ENCODE measurements at regions not wholly inside any gene's neighbourhood (a gene's known extent, or its start where the extent isn't known, plus 50 kb on each side); places are given as distances from the start of the nearest gene placed in this dataset.

DNA sequence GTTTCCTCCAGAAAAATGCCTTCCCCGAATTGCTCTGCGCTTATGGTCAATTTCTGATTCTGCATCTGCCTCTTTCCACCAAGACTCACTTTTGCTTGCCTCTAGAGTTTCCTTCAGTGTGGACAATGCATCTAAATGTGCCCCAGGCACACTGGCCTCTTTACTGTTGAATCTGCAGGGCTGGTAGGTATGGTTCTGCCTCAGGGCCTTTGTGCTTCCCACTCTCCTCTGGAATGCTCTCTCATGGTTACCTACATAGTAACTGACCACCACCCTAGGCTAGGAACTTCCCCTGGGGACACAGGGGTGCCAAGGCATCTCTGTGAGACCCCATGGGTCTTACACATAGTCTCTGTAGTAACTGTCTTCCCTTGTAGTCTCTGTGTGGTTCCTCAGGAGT lies 1258.6 kb downstream of the CDH12 start:
- Histone ChIP-seq H3K4me1 (no peaks in the 10 kb centered on the region), H3K36me3 (no peaks in the 10 kb centered on the region), H3K27ac (no peak overlapping the region), H3K4me3 (no peak overlapping the region), H3K27me3 (no peaks in the 10 kb centered on the region), H3K9me3 (no peaks in the 10 kb centered on the region)
- no peak for TF ChIP-seq POLR2AphosphoS5 (IDR thresholded peaks at IDR 0.05)
- TF ChIP-seq POLR2A (IDR thresholded peaks at IDR 0.05), result no peak
- TF ChIP-seq, protein P1, sequence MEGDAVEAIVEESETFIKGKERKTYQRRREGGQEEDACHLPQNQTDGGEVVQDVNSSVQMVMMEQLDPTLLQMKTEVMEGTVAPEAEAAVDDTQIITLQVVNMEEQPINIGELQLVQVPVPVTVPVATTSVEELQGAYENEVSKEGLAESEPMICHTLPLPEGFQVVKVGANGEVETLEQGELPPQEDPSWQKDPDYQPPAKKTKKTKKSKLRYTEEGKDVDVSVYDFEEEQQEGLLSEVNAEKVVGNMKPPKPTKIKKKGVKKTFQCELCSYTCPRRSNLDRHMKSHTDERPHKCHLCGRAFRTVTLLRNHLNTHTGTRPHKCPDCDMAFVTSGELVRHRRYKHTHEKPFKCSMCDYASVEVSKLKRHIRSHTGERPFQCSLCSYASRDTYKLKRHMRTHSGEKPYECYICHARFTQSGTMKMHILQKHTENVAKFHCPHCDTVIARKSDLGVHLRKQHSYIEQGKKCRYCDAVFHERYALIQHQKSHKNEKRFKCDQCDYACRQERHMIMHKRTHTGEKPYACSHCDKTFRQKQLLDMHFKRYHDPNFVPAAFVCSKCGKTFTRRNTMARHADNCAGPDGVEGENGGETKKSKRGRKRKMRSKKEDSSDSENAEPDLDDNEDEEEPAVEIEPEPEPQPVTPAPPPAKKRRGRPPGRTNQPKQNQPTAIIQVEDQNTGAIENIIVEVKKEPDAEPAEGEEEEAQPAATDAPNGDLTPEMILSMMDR (IDR thresholded peaks at IDR 0.05), result no peak
- no peak for TF ChIP-seq EP300 (IDR thresholded peaks at IDR 0.05)
- WGBS, 2 donors (ENCODE audit: low coverage in 1 of 2), result 100% methylated on average over 2 of the region's 2 CpGs; no CpG with 5 or more reads in 1 of the 2 donors
- no peak for ATAC-seq

DNA sequence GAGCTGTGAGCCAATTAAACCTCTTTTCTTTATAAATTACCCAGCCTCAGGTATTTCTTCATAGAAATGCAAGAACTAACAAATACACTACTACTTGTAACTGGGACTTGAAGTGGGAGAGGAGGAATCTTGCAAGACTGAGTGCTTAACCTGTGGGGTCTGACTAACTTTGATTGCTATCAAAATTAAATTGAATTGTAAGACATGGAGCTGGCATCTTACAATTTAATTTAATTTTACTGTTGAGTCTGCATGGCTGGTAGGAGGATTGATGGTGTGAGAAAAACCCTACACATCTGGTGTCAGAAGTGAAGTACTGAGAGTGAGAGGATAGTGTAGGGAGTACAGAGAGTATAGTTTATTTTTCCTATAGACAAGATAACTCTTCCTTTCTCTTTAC lies 1259.9 kb downstream of the CDH12 start:
- no peak for ATAC-seq
- Histone ChIP-seq H3K4me3 (no peak overlapping the region), H3K27ac (no peak overlapping the region), H3K36me3 (no peaks in the 10 kb centered on the region), H3K27me3 (no peaks in the 10 kb centered on the region), H3K4me1 (no peaks in the 10 kb centered on the region), H3K9me3 (no peaks in the 10 kb centered on the region)
- no peak for TF ChIP-seq POLR2AphosphoS5 (IDR thresholded peaks at IDR 0.05)
- no peak for TF ChIP-seq POLR2A (IDR thresholded peaks at IDR 0.05)
- no peak for TF ChIP-seq EP300 (IDR thresholded peaks at IDR 0.05)
- TF ChIP-seq, protein P1 (IDR thresholded peaks at IDR 0.05), result no peak

DNA sequence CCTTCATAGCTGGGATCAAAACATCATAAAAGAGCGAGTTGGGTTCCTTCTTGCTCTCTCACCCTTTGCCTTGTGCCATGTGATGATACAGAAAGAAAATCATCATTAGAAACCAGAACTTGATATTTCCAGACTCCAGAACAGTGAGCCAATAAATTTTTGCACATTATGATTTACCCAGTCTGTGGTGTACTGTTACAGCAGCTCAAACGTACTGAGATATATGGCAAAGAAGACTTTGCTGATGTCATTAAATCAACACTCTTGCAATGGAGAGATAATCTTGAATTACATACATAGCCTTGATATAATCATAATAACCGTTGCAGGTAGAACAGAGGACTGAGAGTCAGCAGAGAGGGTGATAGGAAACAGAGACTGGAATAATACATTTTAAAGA lies 1271.6 kb downstream of the CDH12 start:
- Histone ChIP-seq H3K27ac (no peak overlapping the region), H3K4me1 (no peaks in the 10 kb centered on the region), H3K27me3 (no peaks in the 10 kb centered on the region), H3K4me3 (no peak overlapping the region), H3K36me3 (peaks cover 0 to 9% of the 10 kb centered on the region in 2 donors), H3K9me3 (no peaks in the 10 kb centered on the region)
- no peak for TF ChIP-seq POLR2A (IDR thresholded peaks at IDR 0.05)
- TF ChIP-seq, protein P1 (IDR thresholded peaks at IDR 0.05), result no peak
- TF ChIP-seq EP300 (IDR thresholded peaks at IDR 0.05), result no peak
- TF ChIP-seq POLR2AphosphoS5 (IDR thresholded peaks at IDR 0.05), result no peak
- 68 to 83% methylated on average over 3 of the region's 3 CpGs for WGBS, 2 donors (ENCODE audit: low coverage in 1 of 2)
- no peak for ATAC-seq

- Histone ChIP-seq H3K4me1 (no peaks in the 10 kb centered on the region), H3K36me3 (no peaks in the 10 kb centered on the region), H3K4me3 (no peak overlapping the region), H3K27me3 (no peaks in the 10 kb centered on the region), H3K9me3 (no peaks in the 10 kb centered on the region), H3K27ac (no peak overlapping the region)
- WGBS, 2 donors (ENCODE audit: low coverage in 1 of 2), result 85% methylated on average over 3 to 4 of the region's 4 CpGs
- TF ChIP-seq, protein P1 (IDR thresholded peaks at IDR 0.05), result no peak
- TF ChIP-seq EP300 (IDR thresholded peaks at IDR 0.05) (no peak), POLR2AphosphoS5 (IDR thresholded peaks at IDR 0.05) (no peak), POLR2A (IDR thresholded peaks at IDR 0.05) (no peak)
- no peak for ATAC-seq
Observed at GRCh38 chr5:21574961-21575360, 1278.2 kb downstream of the CDH12 start.

DNA sequence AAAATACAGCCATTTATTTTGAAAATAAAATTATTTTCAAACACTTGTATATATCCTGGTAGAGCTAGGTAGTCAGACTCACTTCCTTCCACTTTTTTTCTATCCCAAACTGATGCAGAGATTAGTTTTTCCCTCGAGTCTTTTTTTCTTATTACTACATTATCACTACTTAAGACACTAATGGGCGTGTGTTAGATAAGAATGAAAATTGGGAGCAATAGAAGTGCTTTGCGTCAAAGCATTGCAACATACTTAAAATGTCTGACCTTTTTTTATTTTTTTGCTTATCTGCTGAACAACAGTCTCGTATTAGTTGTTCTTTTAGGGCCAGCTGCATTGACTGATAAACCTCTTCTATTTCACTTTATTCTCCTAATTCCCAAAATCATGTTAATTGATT lies 1278.7 kb downstream of the CDH12 start:
- Histone ChIP-seq H3K27me3 (no peaks in the 10 kb centered on the region), H3K4me3 (no peak overlapping the region), H3K9me3 (no peaks in the 10 kb centered on the region), H3K27ac (no peak overlapping the region), H3K4me1 (no peaks in the 10 kb centered on the region), H3K36me3 (no peaks in the 10 kb centered on the region)
- no peak for ATAC-seq
- 64 to 71% methylated on average over 4 of the region's 4 CpGs for WGBS, 2 donors (ENCODE audit: low coverage in 1 of 2)
- TF ChIP-seq EP300 (IDR thresholded peaks at IDR 0.05) (no peak), POLR2AphosphoS5 (IDR thresholded peaks at IDR 0.05) (no peak), POLR2A (IDR thresholded peaks at IDR 0.05) (no peak)
- TF ChIP-seq, protein P1 (IDR thresholded peaks at IDR 0.05), result no peak
